BLaER1 treated with 17β-estradiol and CSF1 and Interleukin-3, amounts not matched to agents 10 nM and 100 nM (cell line): ENCODE measurements at regions not wholly inside any gene's neighbourhood (a gene's known extent, or its start where the extent isn't known, plus 50 kb on each side); places are given as distances from the start of the nearest gene placed in this dataset.

Source experiments
- H3K27ac ChIP-seq, 11 experiments: shearing (Covaris generic); formaldehyde crosslinking; 2 replicates each; pipeline ENCODE4 v1.8.1; 2022
- H3K27me3 ChIP-seq, 11 experiments: shearing (Covaris generic); formaldehyde crosslinking; 2 replicates each; pipeline ENCODE4 v1.8.1; 2022
- H3K36me3 ChIP-seq, 11 experiments: shearing (Covaris generic); formaldehyde crosslinking; 2 replicates each; pipeline ENCODE4 v1.8.1; 2022
- H3K4me1 ChIP-seq, 10 experiments: shearing (Covaris generic); formaldehyde crosslinking; 2 replicates each; pipeline ENCODE4 v1.8.1; 2022
- H3K4me2 ChIP-seq, 11 experiments: shearing (Covaris generic); formaldehyde crosslinking; 2 replicates each; pipeline ENCODE4 v1.8.1; 2022
- H3K4me3 ChIP-seq, 10 experiments: shearing (Covaris generic); formaldehyde crosslinking; 2 replicates each; pipeline ENCODE4 v1.8.1; 2022
- H3K9ac ChIP-seq, 11 experiments: shearing (Covaris generic); formaldehyde crosslinking; 2 replicates each; pipeline ENCODE4 v1.8.1; 2022
- H3K9me3 ChIP-seq, 11 experiments: shearing (Covaris generic); formaldehyde crosslinking; replicated peaks in 1 of 11; 2 replicates each; pipeline ENCODE4 v1.8.1; 2022
- H4K20me1 ChIP-seq, 11 experiments: shearing (Covaris generic); formaldehyde crosslinking; 2 replicates each; pipeline ENCODE4 v1.8.1; 2022
- Cebpa-rat ChIP-seq, 11 experiments: shearing (Covaris generic); IDR thresholded peaks; 2 replicates each; pipeline ENCODE4 v1.8.1; 2022

DNA sequence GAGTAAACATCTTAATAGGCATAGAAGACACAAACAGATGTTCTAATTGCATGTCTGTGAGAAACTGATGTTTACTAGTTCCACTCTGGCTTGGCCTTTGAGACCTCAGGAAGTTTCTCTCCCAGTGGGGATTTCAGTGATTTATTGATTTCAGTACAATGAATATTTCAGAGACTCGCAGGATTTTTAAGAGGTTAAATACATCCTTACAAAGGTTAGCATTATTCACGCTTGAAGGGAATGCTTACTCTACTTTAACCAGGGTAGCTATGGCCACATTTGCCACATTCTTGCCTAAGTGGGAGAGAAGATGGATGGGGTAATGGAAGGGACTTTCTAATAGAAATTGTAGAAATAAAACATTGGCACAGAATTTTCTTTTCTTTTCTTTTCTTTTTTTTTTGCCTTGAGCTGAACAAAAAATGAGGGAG is 480.1 kb downstream of the SPRY1 start:
- no peak for TF ChIP-seq Cebpa-rat (IDR thresholded peaks at IDR 0.05)

DNA sequence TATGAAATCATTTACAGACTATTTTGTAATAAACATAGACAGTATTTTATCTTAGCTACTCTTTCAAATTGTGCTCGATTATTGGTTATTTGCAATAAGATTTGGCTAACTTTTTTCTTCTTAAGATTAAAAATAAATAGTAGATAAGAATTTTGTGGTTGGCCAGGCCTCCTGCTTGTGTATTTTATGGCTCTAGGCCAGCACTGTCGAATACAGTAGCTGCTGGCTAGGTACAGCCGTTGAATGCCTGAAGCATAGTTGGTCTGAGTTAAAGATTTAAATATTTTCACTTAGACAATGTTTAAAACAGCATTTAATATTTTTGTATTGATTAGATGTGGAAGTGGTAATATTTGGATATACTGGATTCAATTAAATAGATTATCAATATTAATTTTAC is 481.0 kb downstream of the SPRY1 start:
- Histone ChIP-seq H3K27me3 (no peaks in the 10 kb centered on the region), H4K20me1 (no peaks in the 10 kb centered on the region), H3K4me1 (no peaks in the 10 kb centered on the region), H3K27ac (no peak overlapping the region), H3K36me3 (no peaks in the 10 kb centered on the region), H3K9me3 (peaks cover 0 to 6% (median 0%) of the 10 kb centered on the region in 11 experiments; a peak in 1 of 22 replicates), H3K4me2 (no peak overlapping the region), H3K9ac (no peak overlapping the region), H3K4me3 (no peak overlapping the region)
- no peak for TF ChIP-seq Cebpa-rat (IDR thresholded peaks at IDR 0.05)

More for the DNA sequence above, 480.1 kb downstream of the SPRY1 start:
- H3K27me3 ChIP-seq: no peaks in the 10 kb centered on the region
- no peak overlapping the region for H3K4me2 ChIP-seq
- H3K9ac ChIP-seq: no peak overlapping the region
- no peaks in the 10 kb centered on the region for H3K4me1 ChIP-seq
- no peaks in the 10 kb centered on the region for H3K36me3 ChIP-seq
- H3K4me3 ChIP-seq: no peak overlapping the region
- no peaks in the 10 kb centered on the region for H4K20me1 ChIP-seq
- H3K9me3 ChIP-seq: peaks cover 0 to 6% (median 0%) of the 10 kb centered on the region in 11 experiments; a peak in 1 of 22 replicates
- H3K27ac ChIP-seq: no peak overlapping the region

DNA sequence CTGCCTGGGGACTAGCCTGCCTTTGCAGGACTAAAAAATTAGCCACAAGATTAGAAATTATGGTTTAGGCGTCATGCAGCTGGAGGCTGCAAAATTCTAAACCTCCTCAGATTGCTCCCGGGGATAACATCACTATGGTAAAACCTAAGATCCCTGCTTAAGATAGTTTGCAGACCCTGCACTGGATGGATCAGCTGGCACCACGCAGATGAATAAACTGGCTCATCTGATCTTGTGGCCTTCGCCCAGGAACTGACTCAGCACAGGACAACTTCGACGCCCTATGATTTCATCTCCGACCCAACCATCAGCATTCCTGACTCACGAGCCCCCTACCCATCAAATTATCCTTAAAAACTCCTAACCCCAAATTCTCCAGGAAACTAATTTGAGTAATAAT is 482.4 kb downstream of the SPRY1 start:
- H3K9ac ChIP-seq: no peak overlapping the region
- no peak overlapping the region for H3K4me2 ChIP-seq
- TF ChIP-seq Cebpa-rat (IDR thresholded peaks at IDR 0.05): no peak
- H3K36me3 ChIP-seq: no peaks in the 10 kb centered on the region
- no peak overlapping the region for H3K4me3 ChIP-seq
- no peaks in the 10 kb centered on the region for H3K4me1 ChIP-seq
- peaks cover 0 to 6% (median 0%) of the 10 kb centered on the region in 11 experiments; a peak in 1 of 22 replicates for H3K9me3 ChIP-seq
- H3K27ac ChIP-seq: no peak overlapping the region
- no peaks in the 10 kb centered on the region for H4K20me1 ChIP-seq
- no peaks in the 10 kb centered on the region for H3K27me3 ChIP-seq

DNA sequence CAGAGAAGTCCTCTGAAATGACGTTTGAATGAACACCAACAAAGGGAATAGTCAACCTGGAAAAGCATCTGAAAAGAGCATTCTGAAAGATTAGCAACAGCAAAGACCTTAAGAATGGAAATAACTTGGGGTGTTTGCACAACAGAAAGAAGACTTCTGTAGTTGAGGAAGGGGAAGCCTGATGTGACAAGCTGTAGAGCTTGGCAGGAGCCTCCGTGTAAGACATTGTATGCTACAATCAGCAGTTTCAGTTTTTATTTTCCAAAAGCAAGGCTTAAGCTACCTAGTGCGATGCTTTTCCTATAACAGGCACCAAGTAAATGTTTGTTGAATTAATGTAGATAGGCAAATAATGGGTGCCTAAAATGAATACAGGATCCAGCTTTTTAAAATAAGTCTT is 484.0 kb downstream of the SPRY1 start:
- no peaks in the 10 kb centered on the region for H3K4me1 ChIP-seq
- no peaks in the 10 kb centered on the region for H3K36me3 ChIP-seq
- H4K20me1 ChIP-seq: no peaks in the 10 kb centered on the region
- H3K4me2 ChIP-seq: no peak overlapping the region
- no peak overlapping the region for H3K9ac ChIP-seq
- H3K27me3 ChIP-seq: no peaks in the 10 kb centered on the region
- TF ChIP-seq Cebpa-rat (IDR thresholded peaks at IDR 0.05): no peak
- no peak overlapping the region for H3K4me3 ChIP-seq
- peaks cover 5 to 17% (median 8%) of the 10 kb centered on the region in 11 experiments; a peak in 19 of 22 replicates for H3K9me3 ChIP-seq
- H3K27ac ChIP-seq: no peak overlapping the region

DNA sequence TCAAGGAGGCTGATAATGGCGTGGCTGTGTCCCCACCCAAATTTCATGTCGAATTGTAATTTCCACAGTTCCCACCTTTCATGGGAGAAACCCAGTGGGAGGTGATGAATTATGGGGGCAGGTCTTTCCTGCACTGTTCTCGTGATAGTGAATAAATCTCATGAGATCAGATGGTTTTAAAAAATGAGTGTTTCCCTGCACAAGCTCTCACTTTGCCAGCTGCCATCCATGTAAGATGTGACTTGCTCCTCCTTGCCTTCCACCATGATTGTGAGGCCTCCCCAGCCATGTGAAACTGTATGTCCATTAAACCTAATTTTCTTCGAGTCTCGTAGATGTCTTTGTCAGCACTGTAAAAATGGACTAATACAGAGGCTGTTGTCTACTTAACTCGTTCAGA is 488.3 kb downstream of the SPRY1 start:
- H4K20me1 ChIP-seq: no peaks in the 10 kb centered on the region

DNA sequence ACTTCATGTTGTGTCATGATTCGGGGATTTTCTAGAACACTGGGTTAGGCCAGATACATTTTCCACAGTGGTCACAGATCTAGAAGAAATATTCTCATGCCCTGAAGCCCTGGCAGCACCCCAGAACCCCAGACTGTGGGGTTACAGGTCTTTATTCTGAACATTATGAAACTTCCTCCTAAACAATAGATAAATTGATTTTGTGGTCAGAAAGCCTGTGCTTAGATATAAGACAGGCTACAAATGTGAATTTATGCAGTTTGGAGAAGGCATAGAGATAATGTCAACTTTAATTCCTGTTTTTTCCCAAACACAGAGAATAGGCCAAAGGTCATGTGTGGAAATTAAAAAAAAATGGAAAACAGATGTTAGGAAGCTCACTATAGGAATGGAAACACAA is 492.9 kb downstream of the SPRY1 start:
- no peak overlapping the region for H3K9ac ChIP-seq
- H3K4me1 ChIP-seq: no peaks in the 10 kb centered on the region
- H4K20me1 ChIP-seq: no peaks in the 10 kb centered on the region
- H3K27ac ChIP-seq: no peak overlapping the region
- H3K4me3 ChIP-seq: no peak overlapping the region
- no peak for TF ChIP-seq Cebpa-rat (IDR thresholded peaks at IDR 0.05)
- H3K36me3 ChIP-seq: no peaks in the 10 kb centered on the region
- no peak overlapping the region for H3K4me2 ChIP-seq
- no peaks in the 10 kb centered on the region for H3K27me3 ChIP-seq
- peaks cover 5 to 9% (median 7%) of the 10 kb centered on the region in 11 experiments; a peak in 19 of 22 replicates for H3K9me3 ChIP-seq

More for the DNA sequence above, 488.3 kb downstream of the SPRY1 start:
- H3K27me3 ChIP-seq: no peaks in the 10 kb centered on the region
- H3K36me3 ChIP-seq: no peaks in the 10 kb centered on the region
- no peak overlapping the region for H3K27ac ChIP-seq
- H3K4me2 ChIP-seq: no peak overlapping the region
- peaks cover 5 to 11% (median 8%) of the 10 kb centered on the region in 11 experiments; a peak in 19 of 22 replicates for H3K9me3 ChIP-seq
- no peaks in the 10 kb centered on the region for H3K4me1 ChIP-seq
- no peak for TF ChIP-seq Cebpa-rat (IDR thresholded peaks at IDR 0.05)
- no peak overlapping the region for H3K9ac ChIP-seq
- no peak overlapping the region for H3K4me3 ChIP-seq

DNA sequence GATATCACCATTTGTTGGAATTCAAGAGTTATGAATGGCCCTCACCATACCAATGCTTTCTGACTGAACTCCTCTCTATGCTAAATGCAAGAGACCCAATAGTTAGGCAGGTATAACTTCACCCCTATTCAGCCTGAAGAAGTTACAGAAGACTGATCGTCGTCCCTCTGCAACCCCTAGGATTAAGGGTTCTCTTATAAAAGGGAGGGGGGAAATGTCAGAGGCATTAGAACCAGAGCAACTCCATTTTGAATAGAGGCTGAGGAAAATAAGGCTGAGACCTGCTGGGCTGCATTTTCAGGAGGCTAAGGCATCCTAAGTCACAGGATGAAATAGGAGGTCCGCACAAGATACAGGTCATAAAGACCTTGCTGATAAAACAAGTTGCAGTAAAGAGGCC is 494.3 kb downstream of the SPRY1 start:
- no peaks in the 10 kb centered on the region for H3K36me3 ChIP-seq
- H3K9ac ChIP-seq: no peak overlapping the region
- no peak for TF ChIP-seq Cebpa-rat (IDR thresholded peaks at IDR 0.05)
- H3K4me1 ChIP-seq: no peaks in the 10 kb centered on the region
- no peaks in the 10 kb centered on the region for H3K27me3 ChIP-seq
- no peak overlapping the region for H3K4me3 ChIP-seq
- H3K9me3 ChIP-seq: no peaks in the 10 kb centered on the region
- no peaks in the 10 kb centered on the region for H4K20me1 ChIP-seq
- H3K4me2 ChIP-seq: no peak overlapping the region
- H3K27ac ChIP-seq: no peak overlapping the region

DNA sequence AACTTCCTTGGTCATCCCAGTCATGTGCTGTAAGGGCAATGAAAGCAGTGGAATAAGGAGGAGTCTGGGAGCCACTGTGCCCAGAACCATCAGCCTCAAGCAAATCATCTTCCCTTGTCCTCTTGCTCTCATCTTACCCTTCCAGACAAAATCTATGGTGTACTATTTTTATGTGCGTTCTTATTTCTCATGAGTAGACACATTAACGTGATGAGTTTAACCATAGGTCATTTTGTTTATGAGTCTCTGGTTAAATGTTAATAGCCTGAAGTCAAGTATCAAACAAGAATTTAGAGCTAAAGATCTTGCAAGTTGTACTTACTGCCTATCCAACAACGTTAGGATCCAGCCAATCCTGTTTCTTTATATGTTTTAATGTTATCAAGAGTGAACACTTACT is 495.3 kb downstream of the SPRY1 start:
- no peak overlapping the region for H3K4me2 ChIP-seq
- no peaks in the 10 kb centered on the region for H3K27me3 ChIP-seq
- no peaks in the 10 kb centered on the region for H3K4me1 ChIP-seq
- H3K36me3 ChIP-seq: no peaks in the 10 kb centered on the region
- H3K9me3 ChIP-seq: no peaks in the 10 kb centered on the region
- no peak for TF ChIP-seq Cebpa-rat (IDR thresholded peaks at IDR 0.05)
- H4K20me1 ChIP-seq: no peaks in the 10 kb centered on the region
- H3K27ac ChIP-seq: no peak overlapping the region
- no peak overlapping the region for H3K9ac ChIP-seq
- no peak overlapping the region for H3K4me3 ChIP-seq

DNA sequence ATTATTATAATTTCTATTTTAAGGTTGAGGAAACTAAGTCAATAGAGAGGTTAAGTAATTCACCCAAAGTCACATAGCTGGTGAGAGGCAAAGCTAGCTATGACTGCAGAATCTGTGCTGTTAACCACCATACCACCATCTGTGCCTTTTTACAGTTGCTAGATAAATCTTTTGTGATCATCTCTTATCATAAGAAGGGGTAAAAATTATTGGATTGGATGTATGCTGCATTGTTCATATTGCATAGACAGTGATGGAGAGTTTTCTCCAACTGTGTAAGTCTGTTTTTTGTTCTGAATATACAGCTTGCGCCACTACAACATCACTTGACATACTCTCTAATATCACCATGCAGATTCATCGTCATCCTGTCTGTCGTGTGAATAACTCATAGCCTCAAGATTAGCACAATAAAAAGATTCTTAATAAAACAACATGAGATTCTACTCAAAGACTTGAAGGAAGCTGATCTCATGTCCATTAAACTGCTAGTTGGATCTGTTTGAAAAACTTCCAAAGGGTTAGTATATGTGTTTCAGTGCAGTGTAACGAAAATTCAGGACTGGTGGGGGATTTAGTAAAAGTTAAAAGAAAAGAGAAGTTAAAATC is 495.9 kb downstream of the SPRY1 start:
- no peak for TF ChIP-seq Cebpa-rat (IDR thresholded peaks at IDR 0.05)
- H3K36me3 ChIP-seq: no peaks in the 10 kb centered on the region
- H4K20me1 ChIP-seq: no peaks in the 10 kb centered on the region
- no peaks in the 10 kb centered on the region for H3K9me3 ChIP-seq
- H3K4me1 ChIP-seq: no peaks in the 10 kb centered on the region
- no peaks in the 10 kb centered on the region for H3K27me3 ChIP-seq
- no peak overlapping the region for H3K27ac ChIP-seq
- H3K9ac ChIP-seq: no peak overlapping the region
- H3K4me3 ChIP-seq: no peak overlapping the region
- no peak overlapping the region for H3K4me2 ChIP-seq
